ENCODE measurements at regions not wholly inside any gene's neighbourhood (a gene's known extent, or its start where the extent isn't known, plus 50 kb on each side); places are given as distances from the start of the nearest gene placed in this dataset.

DNA sequence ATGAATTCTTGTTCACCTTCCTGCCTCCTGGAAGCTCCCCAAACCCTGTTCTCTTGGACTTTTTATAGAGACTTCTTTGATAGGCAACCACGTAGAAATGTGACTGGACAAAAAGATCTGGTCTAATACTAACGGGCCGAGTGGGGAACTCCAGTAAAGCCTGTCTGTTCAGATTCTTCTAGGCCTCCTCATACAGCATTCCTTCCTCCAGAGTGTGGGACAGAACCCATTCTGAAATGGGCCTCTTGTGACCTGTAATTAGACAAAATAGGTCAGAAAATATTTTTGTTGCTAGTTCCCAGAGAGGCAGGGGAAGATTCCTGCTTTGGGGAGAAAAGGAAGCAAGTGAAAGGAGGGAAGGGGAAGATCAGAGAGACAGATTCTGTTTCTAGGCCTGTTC, 374.3 kb downstream of the CDH26 start:
- no peak for DNase-seq

DNA sequence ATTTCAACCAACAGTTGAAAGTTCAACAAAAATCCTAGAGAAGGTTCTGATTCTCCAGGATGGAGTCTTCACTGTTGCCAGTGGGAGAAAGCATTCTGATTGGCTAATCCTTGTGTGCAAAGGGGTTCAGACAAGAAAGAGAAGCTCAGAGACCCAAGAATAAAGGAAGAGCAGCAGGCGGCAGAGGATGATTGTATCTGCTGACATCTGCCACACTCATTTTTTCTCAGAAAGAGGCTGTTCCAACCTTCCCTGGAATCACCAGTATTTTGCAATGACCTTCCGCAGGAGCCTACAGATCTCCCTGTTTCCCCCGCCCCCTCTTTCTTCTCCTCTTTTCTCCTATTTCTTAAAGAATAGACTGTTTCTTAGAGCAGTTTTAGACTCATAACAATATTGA, 376.7 kb downstream of the CDH26 start:
- DNase-seq: no peak

GRCh38 chr20:60338556-60338955, 380.3 kb downstream of the CDH26 start:
- DNase-seq: no peak

- no peak for DNase-seq
Measured at GRCh38 chr20:60339738-60340137, 381.5 kb downstream of the CDH26 start.

GRCh38 chr20:60340232-60340631, 382.0 kb downstream of the CDH26 start:
- no peak for DNase-seq

- no peak for DNase-seq
Measured at GRCh38 chr20:60341062-60341461, 382.8 kb downstream of the CDH26 start.

- DNase-seq: no peak
Measured at GRCh38 chr20:60345106-60345505, 386.9 kb downstream of the CDH26 start.

- no peak for DNase-seq
Measured at GRCh38 chr20:60349418-60349817, 391.2 kb downstream of the CDH26 start.

GRCh38 chr20:60352017-60352416, 393.8 kb downstream of the CDH26 start:
- no peak for DNase-seq

DNA sequence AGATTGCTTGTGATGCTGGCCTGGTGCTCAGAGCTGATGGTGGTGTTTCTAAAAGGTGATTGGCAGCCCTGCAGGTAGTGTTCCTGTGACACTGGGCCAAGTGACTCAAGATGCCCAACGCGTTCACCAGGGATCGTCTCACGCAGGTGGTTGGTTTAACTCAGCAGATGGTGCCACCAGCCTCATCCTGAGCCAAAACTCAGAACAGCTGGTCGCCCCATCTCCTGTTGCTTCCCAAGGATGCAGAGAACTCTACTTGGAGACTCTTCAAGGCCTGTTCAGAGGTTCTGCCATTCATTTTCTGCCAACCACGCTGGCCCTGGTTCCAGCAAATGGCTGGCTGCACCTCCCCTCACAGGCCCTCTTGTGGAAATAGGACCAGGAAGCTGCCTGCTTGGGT, 394.4 kb downstream of the CDH26 start:
- DNase-seq: no peak

- DNase-seq: no peak
Measured at GRCh38 chr20:60354024-60354580, 395.9 kb downstream of the CDH26 start.

GRCh38 chr20:60358101-60358500, 399.9 kb downstream of the CDH26 start:
- DNase-seq: no peak

GRCh38 chr20:60359010-60359409, 400.8 kb downstream of the CDH26 start:
- DNase-seq: no peak

GRCh38 chr20:60361761-60362395, 403.7 kb downstream of the CDH26 start:
- DNase-seq: no peak

DNA sequence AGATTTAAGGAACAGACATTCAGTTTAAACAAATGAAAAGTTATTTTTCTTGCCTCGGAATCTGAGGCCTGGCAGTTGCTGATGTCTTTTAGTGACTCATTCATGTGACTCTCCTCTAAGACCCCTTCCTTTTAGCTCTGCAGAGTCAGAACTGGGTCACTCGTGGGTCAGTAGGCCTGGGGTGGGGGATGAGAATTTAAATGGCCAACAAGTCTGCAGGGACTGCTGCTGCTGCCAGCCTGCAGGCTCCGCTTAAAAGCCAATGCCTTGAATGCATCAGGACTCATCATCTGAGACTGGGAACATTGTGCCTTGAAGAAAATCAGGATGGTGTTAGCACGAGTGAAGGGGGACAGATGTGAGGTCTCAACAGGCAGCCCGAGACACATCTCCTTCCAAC, 404.3 kb downstream of the CDH26 start:
- no peak for DNase-seq

DNA sequence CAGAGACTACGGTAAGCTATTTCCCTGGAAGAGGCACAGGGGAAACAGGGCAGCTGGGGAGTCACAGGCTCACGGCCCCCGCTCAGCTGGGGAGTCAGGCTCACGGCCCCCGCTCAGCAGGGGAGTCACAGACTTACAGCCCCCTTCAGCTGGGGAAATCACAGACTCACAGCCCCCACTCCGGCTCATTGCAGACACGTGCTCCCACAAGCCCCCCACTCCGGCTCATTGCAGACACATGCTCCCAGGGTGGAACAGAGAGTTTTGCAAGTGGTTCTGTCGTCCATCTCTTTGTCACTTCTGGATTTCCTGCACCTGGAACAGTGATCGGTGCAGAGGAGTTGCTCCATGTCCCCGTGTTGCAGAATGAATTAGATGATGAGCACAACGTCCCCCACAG, 405.5 kb downstream of the CDH26 start:
- no peak for DNase-seq

- DNase-seq: no peak
Measured at GRCh38 chr20:60365064-60365666, 406.9 kb downstream of the CDH26 start.

GRCh38 chr20:60365882-60366281, 407.7 kb downstream of the CDH26 start:
- DNase-seq: no peak

GRCh38 chr20:60371384-60371783, 413.2 kb downstream of the CDH26 start:
- no peak for DNase-seq

GRCh38 chr20:60372275-60372674, 414.1 kb downstream of the CDH26 start:
- DNase-seq: no peak

DNA sequence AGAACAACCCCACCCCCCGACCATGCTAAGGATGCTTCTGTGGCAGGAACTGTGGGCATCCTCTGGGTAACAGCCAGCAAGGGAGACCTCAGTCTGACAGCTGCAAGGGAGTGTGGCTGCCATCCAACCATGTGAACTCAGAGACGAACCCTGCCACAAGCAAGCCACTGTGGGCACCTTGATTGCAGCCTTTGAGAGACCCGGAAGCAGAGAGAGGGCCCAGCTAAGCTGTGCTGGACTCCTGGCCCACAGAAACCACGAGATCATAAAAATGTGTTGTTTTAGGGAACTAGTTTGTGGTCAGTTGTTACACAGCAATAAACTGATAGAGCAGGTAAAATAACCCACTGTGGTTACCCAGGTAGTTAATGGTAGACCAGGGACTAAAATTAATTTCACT, 414.6 kb downstream of the CDH26 start:
- no peak for DNase-seq

DNA sequence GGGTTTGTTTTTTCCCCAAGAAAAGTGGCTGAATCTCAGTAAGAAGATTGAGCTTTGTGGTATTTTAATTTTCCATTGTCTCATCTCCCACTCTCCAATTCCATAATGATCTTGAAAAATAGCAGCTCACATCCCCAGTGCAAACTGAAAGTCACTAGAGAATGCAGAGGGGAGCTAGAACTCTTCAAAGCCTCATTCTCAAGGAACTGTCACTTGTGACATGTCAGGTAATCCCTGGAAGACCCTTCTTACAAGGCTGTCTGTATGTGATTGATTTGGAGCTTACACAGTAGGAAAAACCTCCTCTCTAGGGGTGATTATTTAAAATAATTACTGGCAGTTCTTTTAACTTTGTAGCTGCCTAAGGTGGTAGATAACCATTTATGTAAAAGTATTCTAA, 420.4 kb downstream of the CDH26 start:
- no peak for DNase-seq

DNA sequence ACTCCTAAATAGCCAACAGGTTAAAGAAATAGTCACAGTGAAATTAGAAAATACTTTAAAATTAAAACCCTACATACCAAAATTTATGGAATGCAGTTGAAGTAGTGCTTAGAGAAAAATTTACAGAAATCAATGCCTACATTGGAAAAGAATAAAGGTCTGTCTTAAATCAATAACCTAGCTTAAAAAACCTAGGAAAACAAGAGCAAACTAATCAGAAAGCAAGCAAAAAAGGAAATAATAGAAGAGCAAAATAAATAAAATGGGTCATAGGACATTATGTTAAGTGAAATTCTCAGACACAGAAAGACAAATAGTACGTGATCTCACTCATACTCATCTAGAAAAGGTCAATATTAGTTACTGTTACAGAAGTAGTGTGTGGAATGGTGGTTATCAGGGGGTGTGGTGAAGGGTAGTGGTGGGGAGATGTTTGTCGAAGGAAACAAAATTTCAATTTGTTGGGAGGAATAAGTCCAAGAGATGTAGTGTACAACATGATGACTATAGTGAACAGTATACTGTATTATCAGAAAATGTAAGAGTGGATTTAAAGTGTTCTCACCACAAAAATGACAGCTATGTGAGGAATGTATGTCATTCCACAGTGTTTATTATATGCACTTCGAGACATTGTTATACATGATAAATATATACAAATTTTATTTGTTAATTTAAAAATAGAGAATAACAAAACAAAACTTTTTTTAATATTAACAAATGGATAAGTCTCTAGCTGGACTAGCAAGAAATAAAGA, 423.6 kb downstream of the CDH26 start:
- DNase-seq: no peak

DNA sequence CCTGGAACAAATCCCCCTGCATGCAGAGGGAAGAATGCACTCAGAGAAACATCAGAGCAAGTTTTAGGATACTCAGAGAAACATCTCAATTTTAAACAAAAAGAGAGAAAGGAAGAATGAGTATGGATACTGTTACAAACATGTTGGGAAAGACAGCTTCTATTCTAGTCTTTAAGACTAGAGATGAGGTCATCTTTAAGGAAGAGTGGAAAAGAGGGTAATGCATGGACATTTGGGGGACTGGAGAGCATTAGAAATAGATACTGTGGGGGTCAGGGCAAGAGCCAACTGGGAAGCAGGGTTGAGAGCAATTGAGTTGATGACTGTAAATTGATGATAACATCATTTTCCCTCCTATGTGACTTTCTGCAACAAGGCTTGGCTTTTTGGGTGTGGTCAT, 431.2 kb downstream of the CDH26 start:
- no peak for DNase-seq
